ENCODE measurements at regions not wholly inside any gene's neighbourhood (a gene's known extent, or its start where the extent isn't known, plus 50 kb on each side); places are given as distances from the start of the nearest gene placed in this dataset.

DNA sequence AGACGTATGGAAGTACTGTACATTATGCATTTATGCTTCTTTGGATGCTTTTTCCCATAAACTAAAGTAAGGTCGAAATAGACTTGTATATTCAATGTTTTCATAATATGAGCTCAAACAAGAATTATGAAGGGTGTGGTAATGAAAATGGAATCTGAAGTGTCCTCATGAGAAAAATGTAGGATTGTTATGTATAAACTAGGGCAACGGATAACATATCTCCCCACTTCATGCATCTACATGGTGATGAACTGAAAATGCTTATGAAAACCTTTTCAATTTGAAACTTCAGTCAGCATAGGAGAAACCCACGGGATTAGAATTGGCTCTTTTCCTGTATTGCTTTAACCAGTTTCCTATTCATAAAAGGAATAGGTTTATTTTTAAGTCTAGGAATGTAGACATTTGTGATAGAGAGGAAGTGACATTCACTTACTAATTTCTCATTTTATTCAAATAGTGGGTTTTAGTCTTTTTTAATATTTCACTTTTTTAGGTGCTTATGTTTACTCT is 608.2 kb upstream of the GCFC2 start:
- H3K27ac ChIP-seq, result no peak overlapping the region
- TF ChIP-seq ZFX (IDR thresholded peaks at IDR 0.05; ENCODE audit: borderline replicate concordance), result no peak
- TF ChIP-seq CTCF (IDR thresholded peaks at IDR 0.05), result no peak

GRCh38 chr2:76316691-76317090 is 606.0 kb upstream of the GCFC2 start:
- TF ChIP-seq CTCF (IDR thresholded peaks at IDR 0.05) (no peak), ZFX (IDR thresholded peaks at IDR 0.05; ENCODE audit: borderline replicate concordance) (no peak)
- H3K27ac ChIP-seq, result no peak overlapping the region

DNA sequence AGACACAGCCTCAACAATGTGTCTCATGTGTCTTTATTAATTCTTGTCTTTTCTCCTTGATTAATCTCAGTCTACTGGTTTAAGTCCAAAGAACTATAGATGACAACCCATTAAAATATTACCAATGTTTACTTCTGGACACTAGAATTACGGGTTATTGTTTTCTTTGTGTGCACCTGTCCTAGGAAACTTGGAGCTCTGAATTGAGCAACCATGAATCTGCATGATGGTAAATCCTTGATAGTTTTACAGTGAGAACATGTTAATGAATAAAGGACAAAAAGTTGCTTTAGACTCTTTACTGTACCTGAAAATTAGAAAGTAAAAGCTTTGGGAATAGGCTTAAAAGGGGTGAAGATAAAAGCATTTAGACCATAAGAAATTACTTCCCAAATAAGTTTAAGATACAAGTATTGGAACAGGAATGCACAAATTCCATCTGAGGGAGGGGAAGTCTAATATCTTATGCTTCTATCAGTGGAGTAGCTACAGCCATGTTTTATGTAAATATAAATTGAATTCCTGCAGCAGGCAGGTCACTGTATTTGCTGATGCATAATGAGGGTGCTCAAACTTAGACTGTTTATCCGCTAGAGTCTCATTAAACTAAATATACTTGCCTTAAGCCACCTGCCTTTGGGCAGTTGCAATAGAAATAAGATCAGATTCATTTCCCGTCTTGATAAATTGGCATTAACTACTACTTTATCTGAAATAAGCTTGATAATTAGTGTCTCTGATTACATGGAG is 603.7 kb upstream of the GCFC2 start:
- H3K27ac ChIP-seq, result no peak overlapping the region
- no peak for TF ChIP-seq CTCF (IDR thresholded peaks at IDR 0.05)
- TF ChIP-seq ZFX (IDR thresholded peaks at IDR 0.05; ENCODE audit: borderline replicate concordance), result no peak

- TF ChIP-seq CTCF (IDR thresholded peaks at IDR 0.05) (no peak), ZFX (IDR thresholded peaks at IDR 0.05; ENCODE audit: borderline replicate concordance) (no peak)
- no peak overlapping the region for H3K27ac ChIP-seq
Measured at GRCh38 chr2:76312236-76312635, 601.5 kb upstream of the GCFC2 start.

- H3K27ac ChIP-seq, result no peak overlapping the region
- no peak for TF ChIP-seq CTCF (IDR thresholded peaks at IDR 0.05)
- no peak for TF ChIP-seq ZFX (IDR thresholded peaks at IDR 0.05; ENCODE audit: borderline replicate concordance)
Measured at GRCh38 chr2:76311728-76312127, 601.0 kb upstream of the GCFC2 start.

GRCh38 chr2:76310894-76311633 is 600.3 kb upstream of the GCFC2 start:
- no peak for TF ChIP-seq ZFX (IDR thresholded peaks at IDR 0.05; ENCODE audit: borderline replicate concordance)
- TF ChIP-seq CTCF (IDR thresholded peaks at IDR 0.05), result no peak
- H3K27ac ChIP-seq, result no peak overlapping the region

- no peak overlapping the region for H3K27ac ChIP-seq
- no peak for TF ChIP-seq ZFX (IDR thresholded peaks at IDR 0.05; ENCODE audit: borderline replicate concordance)
- no peak for TF ChIP-seq CTCF (IDR thresholded peaks at IDR 0.05)
Measured at GRCh38 chr2:76307495-76307894, 596.8 kb upstream of the GCFC2 start.
